Fibroblast of mammary gland (primary cell): ENCODE measurements at regions not wholly inside any gene's neighbourhood (a gene's known extent, or its start where the extent isn't known, plus 50 kb on each side); places are given as distances from the start of the nearest gene placed in this dataset.

Experiments used
- DNase-seq: peaks from one replicate; pipeline ENCODE4 v3.0.0-alpha.2; 2010; ENCODE audit warnings: low read depth
- H3K4me3 ChIP-seq: 2 replicates; pipeline ENCODE4 v1.5.1; 2011; ENCODE audit warnings: low read depth, mild to moderate bottlenecking, low read length, moderate library complexity; ENCODE audit not compliant: control insufficient read depth
- CTCF ChIP-seq: conservative IDR thresholded peaks from 2 replicates; pipeline ENCODE4 v1.5.1; 2011; ENCODE audit warnings: low read depth, low read length, inconsistent platforms; ENCODE audit not compliant: control insufficient read depth, insufficient read depth

- TF ChIP-seq CTCF: no peak
- no peak overlapping the region for H3K4me3 ChIP-seq
- DNase-seq: no peak
Measured at GRCh38 chrX:42229533-42229932, 306.2 kb upstream of the CASK start.

GRCh38 chrX:42220666-42221065 lies 297.3 kb upstream of the CASK start:
- no peak overlapping the region for H3K4me3 ChIP-seq
- TF ChIP-seq CTCF: no peak
- DNase-seq: no peak

- no peak overlapping the region for H3K4me3 ChIP-seq
Measured at GRCh38 chrX:42220083-42220482, 296.7 kb upstream of the CASK start.

GRCh38 chrX:42219231-42219630 lies 295.9 kb upstream of the CASK start:
- no peak overlapping the region for H3K4me3 ChIP-seq
- no peak for DNase-seq
- TF ChIP-seq CTCF: no peak

More at GRCh38 chrX:42220083-42220482, 296.7 kb upstream of the CASK start:
- TF ChIP-seq CTCF: no peak
- no peak for DNase-seq

- no peak for DNase-seq
- TF ChIP-seq CTCF: no peak
- no peak overlapping the region for H3K4me3 ChIP-seq
Measured at GRCh38 chrX:42195506-42195905, 272.2 kb upstream of the CASK start.

- no peak overlapping the region for H3K4me3 ChIP-seq
- no peak for DNase-seq
- no peak for TF ChIP-seq CTCF
Measured at GRCh38 chrX:42189576-42189975, 266.2 kb upstream of the CASK start.

- TF ChIP-seq CTCF: no peak
- no peak overlapping the region for H3K4me3 ChIP-seq
- DNase-seq: no peak
Measured at GRCh38 chrX:42188730-42189129, 265.4 kb upstream of the CASK start.
